ENCODE measurements at regions not wholly inside any gene's neighbourhood (a gene's known extent, or its start where the extent isn't known, plus 50 kb on each side); places are given as distances from the start of the nearest gene placed in this dataset.

DNA sequence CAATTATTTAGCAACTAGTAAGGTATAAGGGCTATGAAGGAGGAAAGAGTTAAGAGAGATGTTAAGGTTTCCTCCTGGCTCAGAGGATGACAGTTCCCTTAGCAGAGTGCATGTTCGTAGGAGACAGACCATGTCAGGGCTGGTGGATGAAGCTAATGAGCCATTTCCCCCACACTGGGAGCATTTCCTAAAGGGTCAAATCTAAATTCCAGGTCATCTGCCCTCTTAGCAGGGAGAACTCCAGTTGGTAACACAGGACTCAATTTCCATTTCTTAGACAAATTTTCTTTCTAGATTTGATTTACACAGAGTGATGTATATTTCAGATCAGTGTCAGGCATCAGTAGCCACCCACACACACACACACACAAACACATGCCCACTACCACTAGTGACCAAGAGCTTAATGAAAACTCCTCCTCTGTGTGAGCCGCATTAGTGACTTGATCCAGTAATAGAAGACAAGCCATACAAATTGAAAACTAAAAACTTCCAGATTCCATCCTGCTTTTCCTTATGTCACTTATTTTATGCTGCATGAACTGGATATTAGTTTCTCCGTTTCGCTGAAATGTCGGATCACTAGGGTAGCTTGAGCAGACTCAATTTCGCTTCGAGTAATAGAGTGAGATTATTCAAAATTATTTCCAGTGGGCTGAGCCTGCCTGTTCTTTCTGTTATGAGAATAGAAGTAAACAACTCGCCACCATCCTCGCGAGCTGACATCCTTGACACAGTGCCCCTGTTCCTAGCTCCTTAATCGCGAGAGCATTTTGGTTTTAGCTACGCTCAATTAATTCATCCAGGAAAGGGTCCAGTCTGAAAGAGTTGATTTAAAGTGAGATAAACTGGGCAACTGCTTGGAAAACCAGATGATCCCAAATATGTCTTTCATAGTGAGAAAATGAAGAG, 582.6 kb downstream of the SOX6 start:
- TF ChIP-seq, protein P1, sequence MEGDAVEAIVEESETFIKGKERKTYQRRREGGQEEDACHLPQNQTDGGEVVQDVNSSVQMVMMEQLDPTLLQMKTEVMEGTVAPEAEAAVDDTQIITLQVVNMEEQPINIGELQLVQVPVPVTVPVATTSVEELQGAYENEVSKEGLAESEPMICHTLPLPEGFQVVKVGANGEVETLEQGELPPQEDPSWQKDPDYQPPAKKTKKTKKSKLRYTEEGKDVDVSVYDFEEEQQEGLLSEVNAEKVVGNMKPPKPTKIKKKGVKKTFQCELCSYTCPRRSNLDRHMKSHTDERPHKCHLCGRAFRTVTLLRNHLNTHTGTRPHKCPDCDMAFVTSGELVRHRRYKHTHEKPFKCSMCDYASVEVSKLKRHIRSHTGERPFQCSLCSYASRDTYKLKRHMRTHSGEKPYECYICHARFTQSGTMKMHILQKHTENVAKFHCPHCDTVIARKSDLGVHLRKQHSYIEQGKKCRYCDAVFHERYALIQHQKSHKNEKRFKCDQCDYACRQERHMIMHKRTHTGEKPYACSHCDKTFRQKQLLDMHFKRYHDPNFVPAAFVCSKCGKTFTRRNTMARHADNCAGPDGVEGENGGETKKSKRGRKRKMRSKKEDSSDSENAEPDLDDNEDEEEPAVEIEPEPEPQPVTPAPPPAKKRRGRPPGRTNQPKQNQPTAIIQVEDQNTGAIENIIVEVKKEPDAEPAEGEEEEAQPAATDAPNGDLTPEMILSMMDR (IDR thresholded peaks at IDR 0.05): no peak
- TF ChIP-seq POLR2A (IDR thresholded peaks at IDR 0.05): no peak
